ENCODE measurements at regions not wholly inside any gene's neighbourhood (a gene's known extent, or its start where the extent isn't known, plus 50 kb on each side); places are given as distances from the start of the nearest gene placed in this dataset.
"Not testable (repeated sequence)": the region's sequence is repeated elsewhere in the genome, so short reads cannot be mapped to it uniquely, and the experiment has no call there.

DNA sequence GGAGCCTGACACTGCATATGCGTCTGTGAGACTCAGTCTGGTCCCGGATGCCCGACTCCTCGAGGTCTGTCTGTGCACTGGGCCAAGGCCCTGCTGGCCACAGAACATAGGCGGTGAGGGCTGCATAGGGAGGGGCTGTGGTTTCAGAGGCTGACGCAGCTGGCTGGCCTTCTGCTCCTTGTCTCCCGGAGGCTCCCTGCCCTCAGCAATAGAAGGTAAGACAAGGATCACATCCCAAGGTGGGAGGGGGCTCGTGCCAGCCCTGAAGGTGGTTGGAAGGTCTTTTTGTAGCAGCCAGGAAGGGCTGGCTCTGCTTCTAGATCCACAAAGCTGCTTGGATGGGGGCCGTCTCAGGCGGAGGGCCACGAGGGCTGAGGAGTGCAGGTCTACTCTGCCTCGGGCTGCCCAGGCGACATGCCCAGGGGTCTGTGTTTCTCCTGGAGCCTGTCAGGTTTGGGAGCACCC lies 239.8 kb upstream of the SULF2 start:
- TF ChIP-seq CTCF (IDR thresholded peaks at IDR 0.05) = no peak
- intact Hi-C loops (cut with DNase I, micrococcal nuclease) = no loop called here
- no peaks in the 10 kb centered on the region for H3K9me3 ChIP-seq
- peak; percentile 59 for ATAC-seq
- DNase-seq = peak in 2 of 3 donors; percentile 34 to 67
- H3K36me3 ChIP-seq (ENCODE audit: low read depth) = no peaks in the 10 kb centered on the region
- H3K4me1 ChIP-seq (ENCODE audit: low read depth) = no peaks in the 10 kb centered on the region
- H3K4me3 ChIP-seq = no peak overlapping the region

- intact Hi-C loops (cut with DNase I, micrococcal nuclease) = no loop called here
- ATAC-seq (no peak), DNase-seq (no peak)
- Histone ChIP-seq H3K9me3 (no peaks in the 10 kb centered on the region), H3K4me3 (no peak overlapping the region), H3K4me1 (ENCODE audit: low read depth) (no peaks in the 10 kb centered on the region), H3K36me3 (ENCODE audit: low read depth) (no peaks in the 10 kb centered on the region)
- TF ChIP-seq CTCF (IDR thresholded peaks at IDR 0.05) = no peak
Observed at GRCh38 chr20:48024539-48024938, 239.3 kb upstream of the SULF2 start.

DNA sequence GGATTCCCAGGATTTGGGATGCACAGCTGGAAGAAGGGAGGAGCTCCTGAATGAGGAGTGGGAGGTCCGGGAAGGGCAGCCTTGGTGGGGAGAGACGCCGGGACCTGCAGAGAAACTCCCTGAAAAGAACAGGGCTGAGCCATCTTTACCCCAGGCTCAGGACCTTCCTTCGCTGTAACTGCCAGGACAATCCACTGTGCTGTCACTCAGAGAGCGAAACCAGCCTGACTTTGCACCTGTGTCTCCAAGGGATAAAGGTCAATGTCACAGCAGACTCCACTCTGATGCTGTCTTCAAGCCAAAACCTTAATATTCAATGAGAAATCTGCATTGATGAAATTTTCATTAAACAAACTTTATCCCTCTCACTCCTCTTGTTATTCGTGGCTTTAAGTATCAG lies 235.4 kb upstream of the SULF2 start:
- H3K36me3 ChIP-seq (ENCODE audit: low read depth) = not testable (repeated sequence)

DNA sequence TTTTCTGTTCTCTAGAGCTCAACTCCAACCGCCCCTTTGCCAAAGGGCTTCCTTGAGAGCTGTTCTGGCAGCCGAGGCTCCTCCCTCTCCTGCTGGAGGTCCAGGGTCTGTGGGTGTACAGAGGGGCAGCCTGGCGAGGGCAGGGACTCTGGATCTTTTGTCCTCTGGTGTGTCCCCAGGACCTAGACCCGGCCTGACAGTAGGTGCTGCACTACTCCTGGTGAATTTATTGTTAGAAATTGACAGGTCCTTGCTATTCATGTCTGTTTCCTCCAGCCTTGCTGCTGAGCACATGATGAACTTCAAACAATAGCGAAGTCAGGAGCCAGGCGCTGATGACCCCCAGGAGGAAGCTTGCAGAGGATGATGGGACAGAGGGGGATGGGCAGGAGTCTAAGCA lies 234.7 kb upstream of the SULF2 start:
- TF ChIP-seq CTCF (IDR thresholded peaks at IDR 0.05) = no peak
- ATAC-seq = no peak

More for the DNA sequence above, 235.4 kb upstream of the SULF2 start:
- H3K9me3 ChIP-seq; intact Hi-C loops (cut with DNase I, micrococcal nuclease); DNase-seq; H3K4me1 ChIP-seq (ENCODE audit: low read depth); H3K4me3 ChIP-seq; ATAC-seq: not testable (repeated sequence)

GRCh38 chr20:48019496-48019895 lies 234.2 kb upstream of the SULF2 start:
- DNase-seq = no peak

More for the DNA sequence above, 234.7 kb upstream of the SULF2 start:
- intact Hi-C loops (cut with DNase I, micrococcal nuclease) = no loop called here
- no peak overlapping the region for H3K4me3 ChIP-seq
- no peaks in the 10 kb centered on the region for H3K4me1 ChIP-seq (ENCODE audit: low read depth)
- no peaks in the 10 kb centered on the region for H3K36me3 ChIP-seq (ENCODE audit: low read depth)
- H3K9me3 ChIP-seq = no peaks in the 10 kb centered on the region
- DNase-seq = no peak

DNA sequence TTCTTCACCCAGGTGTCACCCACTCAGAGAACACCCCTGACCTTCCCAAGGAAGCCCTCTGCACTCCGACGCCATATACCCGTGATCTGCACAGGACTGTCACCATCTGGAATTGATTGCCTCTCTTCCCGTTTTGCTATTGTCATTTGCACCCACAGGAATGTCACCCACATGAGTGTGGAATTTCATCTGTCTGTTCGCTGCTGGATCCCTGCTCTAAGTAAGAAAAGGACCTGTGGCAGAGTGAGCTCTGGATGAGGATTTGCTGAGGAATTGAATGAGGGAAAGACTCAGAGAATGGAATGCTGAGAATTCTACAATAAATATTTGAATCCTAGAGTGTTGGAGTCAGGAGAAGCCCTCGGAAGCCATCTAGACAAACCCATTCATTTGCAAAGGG lies 233.6 kb upstream of the SULF2 start:
- intact Hi-C loops (cut with DNase I, micrococcal nuclease); DNase-seq; H3K36me3 ChIP-seq (ENCODE audit: low read depth); ATAC-seq; H3K4me1 ChIP-seq (ENCODE audit: low read depth); H3K9me3 ChIP-seq; H3K4me3 ChIP-seq: not testable (repeated sequence)

More at GRCh38 chr20:48019496-48019895, 234.2 kb upstream of the SULF2 start:
- intact Hi-C loops (cut with DNase I, micrococcal nuclease) = no loop called here
- no peaks in the 10 kb centered on the region for H3K9me3 ChIP-seq
- H3K4me1 ChIP-seq (ENCODE audit: low read depth) = no peaks in the 10 kb centered on the region
- no peak for TF ChIP-seq CTCF (IDR thresholded peaks at IDR 0.05)
- no peak overlapping the region for H3K4me3 ChIP-seq
- no peak for ATAC-seq
- no peaks in the 10 kb centered on the region for H3K36me3 ChIP-seq (ENCODE audit: low read depth)

- DNase-seq (no peak), ATAC-seq (no peak)
- H3K36me3 ChIP-seq (ENCODE audit: low read depth) = no peaks in the 10 kb centered on the region
- TF ChIP-seq CTCF (IDR thresholded peaks at IDR 0.05) = no peak
- intact Hi-C loops (cut with DNase I, micrococcal nuclease) = no loop called here
- H3K9me3 ChIP-seq = no peaks in the 10 kb centered on the region
- no peaks in the 10 kb centered on the region for H3K4me1 ChIP-seq (ENCODE audit: low read depth)
- no peak overlapping the region for H3K4me3 ChIP-seq
Observed at GRCh38 chr20:48017992-48018391, 232.7 kb upstream of the SULF2 start.
